ENCODE measurements at regions not wholly inside any gene's neighbourhood (a gene's known extent, or its start where the extent isn't known, plus 50 kb on each side); places are given as distances from the start of the nearest gene placed in this dataset.

DNA sequence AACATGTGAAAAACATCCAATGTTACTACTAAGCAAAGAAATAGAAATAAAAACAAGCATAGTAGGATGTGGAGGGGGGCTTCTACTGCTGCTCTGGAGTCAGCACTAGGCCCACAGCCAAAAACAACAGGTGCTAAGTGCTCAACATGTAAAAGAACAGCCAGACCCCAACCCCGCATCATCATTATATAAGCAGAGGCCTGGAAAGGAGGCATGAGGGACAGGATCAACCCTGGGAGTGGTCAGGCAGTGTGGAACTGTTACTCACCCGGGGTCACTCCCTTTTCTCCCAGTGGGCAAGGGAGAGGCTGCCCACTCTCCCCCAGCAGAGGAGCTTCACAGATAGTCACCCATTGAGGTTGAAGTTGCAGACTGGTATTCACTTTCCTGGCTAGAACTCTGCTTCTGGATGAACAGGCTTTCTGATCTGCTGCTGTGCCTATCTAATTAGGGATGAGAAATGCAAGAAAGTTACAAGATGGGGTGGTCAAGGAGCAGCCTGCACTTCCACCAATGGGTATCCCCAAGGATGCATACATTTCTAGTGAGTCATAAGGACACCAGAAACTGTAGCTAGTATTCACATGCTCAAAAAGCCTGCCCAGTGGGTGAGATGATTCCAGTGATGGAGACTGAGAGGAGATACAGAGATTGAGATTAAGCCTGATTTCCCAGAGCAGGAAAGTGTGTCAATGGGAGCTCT is 480.1 kb upstream of the TCF4 start (continued):
- no peak for TF ChIP-seq RAD21 (IDR thresholded peaks at IDR 0.05; ENCODE audit: insufficient read depth, low read depth, low read length)
- TF ChIP-seq BMI1 (IDR thresholded peaks at IDR 0.05; ENCODE audit: borderline replicate concordance): no peak
- TF ChIP-seq, protein P1, sequence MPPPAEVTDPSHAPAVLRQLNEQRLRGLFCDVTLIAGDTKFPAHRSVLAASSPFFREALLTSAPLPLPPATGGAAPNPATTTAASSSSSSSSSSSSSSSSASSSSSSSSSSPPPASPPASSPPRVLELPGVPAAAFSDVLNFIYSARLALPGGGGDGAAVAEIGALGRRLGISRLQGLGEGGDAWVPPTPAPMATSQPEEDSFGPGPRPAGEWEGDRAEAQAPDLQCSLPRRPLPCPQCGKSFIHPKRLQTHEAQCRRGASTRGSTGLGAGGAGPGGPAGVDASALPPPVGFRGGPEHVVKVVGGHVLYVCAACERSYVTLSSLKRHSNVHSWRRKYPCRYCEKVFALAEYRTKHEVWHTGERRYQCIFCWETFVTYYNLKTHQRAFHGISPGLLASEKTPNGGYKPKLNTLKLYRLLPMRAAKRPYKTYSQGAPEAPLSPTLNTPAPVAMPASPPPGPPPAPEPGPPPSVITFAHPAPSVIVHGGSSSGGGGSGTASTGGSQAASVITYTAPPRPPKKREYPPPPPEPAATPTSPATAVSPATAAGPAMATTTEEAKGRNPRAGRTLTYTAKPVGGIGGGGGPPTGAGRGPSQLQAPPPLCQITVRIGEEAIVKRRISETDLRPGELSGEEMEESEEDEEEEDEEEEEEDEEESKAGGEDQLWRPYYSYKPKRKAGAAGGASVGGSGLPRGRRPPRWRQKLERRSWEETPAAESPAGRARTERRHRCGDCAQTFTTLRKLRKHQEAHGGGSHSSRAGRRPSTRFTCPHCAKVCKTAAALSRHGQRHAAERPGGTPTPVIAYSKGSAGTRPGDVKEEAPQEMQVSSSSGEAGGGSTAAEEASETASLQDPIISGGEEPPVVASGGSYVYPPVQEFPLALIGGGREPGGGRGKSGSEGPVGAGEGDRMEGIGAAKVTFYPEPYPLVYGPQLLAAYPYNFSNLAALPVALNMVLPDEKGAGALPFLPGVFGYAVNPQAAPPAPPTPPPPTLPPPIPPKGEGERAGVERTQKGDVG (CRISPR knock-in tag; IDR thresholded peaks at IDR 0.05): no peak
- TF ChIP-seq, protein P2, sequence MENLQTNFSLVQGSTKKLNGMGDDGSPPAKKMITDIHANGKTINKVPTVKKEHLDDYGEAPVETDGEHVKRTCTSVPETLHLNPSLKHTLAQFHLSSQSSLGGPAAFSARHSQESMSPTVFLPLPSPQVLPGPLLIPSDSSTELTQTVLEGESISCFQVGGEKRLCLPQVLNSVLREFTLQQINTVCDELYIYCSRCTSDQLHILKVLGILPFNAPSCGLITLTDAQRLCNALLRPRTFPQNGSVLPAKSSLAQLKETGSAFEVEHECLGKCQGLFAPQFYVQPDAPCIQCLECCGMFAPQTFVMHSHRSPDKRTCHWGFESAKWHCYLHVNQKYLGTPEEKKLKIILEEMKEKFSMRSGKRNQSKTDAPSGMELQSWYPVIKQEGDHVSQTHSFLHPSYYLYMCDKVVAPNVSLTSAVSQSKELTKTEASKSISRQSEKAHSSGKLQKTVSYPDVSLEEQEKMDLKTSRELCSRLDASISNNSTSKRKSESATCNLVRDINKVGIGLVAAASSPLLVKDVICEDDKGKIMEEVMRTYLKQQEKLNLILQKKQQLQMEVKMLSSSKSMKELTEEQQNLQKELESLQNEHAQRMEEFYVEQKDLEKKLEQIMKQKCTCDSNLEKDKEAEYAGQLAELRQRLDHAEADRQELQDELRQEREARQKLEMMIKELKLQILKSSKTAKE (IDR thresholded peaks at IDR 0.05; ENCODE audit: low read depth, poor library complexity, severe bottlenecking): no peak
- TF ChIP-seq YY1 (IDR thresholded peaks at IDR 0.05; ENCODE audit: low read depth, low read length): no peak
- TF ChIP-seq, protein P3, sequence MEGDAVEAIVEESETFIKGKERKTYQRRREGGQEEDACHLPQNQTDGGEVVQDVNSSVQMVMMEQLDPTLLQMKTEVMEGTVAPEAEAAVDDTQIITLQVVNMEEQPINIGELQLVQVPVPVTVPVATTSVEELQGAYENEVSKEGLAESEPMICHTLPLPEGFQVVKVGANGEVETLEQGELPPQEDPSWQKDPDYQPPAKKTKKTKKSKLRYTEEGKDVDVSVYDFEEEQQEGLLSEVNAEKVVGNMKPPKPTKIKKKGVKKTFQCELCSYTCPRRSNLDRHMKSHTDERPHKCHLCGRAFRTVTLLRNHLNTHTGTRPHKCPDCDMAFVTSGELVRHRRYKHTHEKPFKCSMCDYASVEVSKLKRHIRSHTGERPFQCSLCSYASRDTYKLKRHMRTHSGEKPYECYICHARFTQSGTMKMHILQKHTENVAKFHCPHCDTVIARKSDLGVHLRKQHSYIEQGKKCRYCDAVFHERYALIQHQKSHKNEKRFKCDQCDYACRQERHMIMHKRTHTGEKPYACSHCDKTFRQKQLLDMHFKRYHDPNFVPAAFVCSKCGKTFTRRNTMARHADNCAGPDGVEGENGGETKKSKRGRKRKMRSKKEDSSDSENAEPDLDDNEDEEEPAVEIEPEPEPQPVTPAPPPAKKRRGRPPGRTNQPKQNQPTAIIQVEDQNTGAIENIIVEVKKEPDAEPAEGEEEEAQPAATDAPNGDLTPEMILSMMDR (IDR thresholded peaks at IDR 0.05 in 2 of 3, conservative IDR thresholded peaks at IDR 0.05 in 1 of 3; ENCODE audit: control insufficient read depth in 2 of 3, extremely low read depth in 1 of 3, insufficient read depth in 1 of 3, low read depth in 3 of 3, low read length in 3 of 3): no peak
- TF ChIP-seq TARDBP (IDR thresholded peaks at IDR 0.05; ENCODE audit: borderline replicate concordance): no peak
